Embryonic facial prominence (tissue), 1 donor: ENCODE measurements at regions not wholly inside any gene's neighbourhood (a gene's known extent, or its start where the extent isn't known, plus 50 kb on each side); places are given as distances from the start of the nearest gene placed in this dataset.

Source experiments
- DNase-seq: peaks from one replicate; pipeline ENCODE4 v3.0.0-alpha.2; 2016; ENCODE audit errors: extremely low spot score

DNA sequence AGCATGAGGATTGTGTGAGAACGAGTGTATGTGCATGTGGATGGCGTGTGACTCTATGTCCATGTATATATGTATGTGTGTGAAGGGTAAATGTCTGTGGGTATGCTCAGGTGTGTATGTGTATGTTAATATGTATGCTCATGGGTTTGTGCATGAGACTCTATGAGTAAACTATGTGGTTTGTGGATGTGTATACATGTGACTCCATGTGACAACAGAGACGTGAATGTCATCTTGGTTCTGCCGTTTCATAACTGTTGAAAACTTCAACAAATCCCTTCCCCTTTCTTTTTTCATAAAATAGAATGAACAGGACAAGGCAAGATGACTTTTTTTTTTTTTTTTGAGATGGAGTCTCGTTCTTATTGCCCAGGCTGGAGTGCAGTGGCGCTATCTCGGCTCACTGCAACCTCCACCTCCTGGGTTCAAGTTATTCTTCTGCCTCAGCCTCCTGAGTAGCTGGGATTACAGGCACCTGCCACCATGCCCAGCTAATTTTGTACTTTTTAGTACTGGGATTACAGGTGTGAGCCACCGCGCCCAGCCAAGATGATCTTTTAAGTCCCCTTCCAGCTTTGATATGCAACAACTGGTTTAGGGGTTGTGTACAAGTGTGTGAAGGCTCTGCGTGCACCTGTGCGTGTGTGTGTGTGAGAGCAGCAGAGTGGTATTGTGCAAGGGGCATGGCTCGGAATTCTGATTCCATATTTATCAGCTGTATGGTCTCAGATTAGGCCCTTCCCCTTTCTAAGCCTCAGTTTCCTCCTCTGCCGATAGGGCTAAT lies 106.3 kb downstream of the EBNA1BP2 start:
- DNase-seq: no peak

DNA sequence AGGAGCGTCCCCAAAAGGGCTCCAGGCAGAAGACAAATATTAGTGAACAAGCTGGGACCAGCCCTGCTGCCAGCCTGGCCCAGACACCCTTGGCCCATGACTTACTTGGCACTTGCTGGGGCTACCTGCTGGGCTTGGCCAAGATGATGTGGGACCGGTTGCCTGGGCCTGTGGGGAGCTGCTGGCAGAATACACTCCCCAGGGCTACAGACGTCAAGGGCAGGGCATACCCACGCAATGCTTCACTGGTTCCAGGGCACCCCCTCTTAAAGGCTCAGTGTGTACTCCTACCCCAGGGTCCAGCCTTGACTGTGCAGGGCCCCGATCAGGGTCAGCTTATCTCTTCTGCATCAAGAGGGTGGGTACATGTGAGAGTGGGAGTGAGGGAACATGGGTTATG lies 106.5 kb upstream of the SLC2A1 start:
- DNase-seq: no peak

DNA sequence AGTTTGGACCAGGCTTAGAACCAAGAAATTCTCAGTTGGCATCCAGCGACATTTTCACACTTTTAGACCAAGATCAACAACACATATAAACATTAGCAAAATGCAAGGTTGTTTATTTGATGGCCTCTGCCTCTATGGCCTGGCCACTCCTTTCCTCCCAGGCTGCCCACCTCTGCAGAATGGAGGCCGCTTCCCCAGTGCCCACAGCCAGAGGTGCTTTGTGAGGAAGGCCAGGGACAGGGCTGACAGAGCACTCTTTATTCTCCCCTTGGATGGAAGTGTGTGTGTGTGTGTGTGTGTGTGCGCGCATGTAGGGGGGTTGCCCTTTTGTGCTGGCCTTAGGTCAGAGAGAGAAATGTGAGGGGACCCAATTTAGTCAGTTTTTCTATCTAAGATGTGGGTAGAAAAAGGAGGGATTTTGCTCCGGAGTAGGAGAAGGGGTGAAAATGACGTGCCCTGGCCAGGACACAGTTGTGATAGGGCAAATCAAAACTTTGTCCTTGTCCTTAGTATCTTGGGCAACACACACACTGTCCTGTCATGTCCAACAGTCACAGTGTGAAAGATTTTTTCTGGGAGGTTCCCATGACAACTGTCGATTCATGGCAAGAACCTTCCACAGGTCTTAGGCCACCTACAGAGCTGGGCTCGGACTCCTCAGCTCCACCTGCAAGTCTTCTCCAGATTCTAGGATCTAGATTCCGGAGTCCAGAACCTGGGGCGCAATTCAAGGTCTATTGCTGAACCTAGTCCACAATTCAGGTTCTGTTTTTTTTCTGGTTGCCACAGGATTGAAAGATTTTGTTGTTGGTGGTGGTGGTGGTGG lies 104.9 kb upstream of the SLC2A1 start:
- DNase-seq: no peak

DNA sequence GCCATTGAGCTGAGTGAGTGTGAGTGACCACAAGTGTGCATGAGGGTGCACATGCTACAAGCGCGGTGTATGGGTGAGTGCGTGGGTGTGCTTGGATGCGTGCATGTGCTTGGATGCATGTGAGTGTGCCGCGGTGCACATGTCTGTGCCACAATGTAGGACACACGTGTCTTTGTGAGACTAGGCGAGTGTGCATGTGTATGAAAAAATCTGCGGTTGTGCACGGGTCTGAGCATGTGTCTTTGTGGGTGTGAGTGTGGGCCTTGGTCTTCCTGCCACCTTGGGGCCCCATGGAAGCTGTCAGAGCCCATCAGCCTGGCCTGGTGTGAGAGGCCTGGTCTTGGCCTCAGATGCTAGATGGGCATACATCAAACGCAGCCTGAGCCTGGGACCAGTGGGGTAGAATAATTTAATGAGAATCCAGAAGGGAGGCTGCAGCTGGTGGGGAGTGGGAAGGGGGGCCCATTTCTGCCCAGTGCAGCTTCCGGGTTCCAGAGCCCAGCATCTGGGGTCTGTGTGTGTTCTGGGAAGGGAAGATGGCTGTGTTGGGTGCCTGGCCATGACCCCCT lies 103.9 kb upstream of the SLC2A1 start:
- DNase-seq: no peak

DNA sequence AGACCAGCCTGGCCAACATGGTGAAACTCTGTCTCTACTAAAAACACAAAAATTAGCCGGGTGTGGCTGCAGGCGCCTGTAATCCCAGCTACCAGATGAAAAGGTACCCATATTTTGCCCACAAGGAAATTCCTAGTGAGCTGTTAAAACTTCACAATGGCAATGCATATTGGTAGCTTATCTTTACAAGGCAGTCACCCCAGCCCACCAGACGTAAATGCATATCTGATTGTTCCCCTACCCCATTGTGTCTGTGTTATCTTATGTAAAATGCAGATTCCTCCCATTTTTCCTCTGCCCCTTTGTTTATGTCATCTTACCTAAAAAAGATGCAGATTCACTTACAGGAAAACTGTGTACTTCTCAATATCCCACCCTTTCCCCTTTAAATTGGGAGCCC lies 103.1 kb upstream of the SLC2A1 start:
- DNase-seq: no peak

DNA sequence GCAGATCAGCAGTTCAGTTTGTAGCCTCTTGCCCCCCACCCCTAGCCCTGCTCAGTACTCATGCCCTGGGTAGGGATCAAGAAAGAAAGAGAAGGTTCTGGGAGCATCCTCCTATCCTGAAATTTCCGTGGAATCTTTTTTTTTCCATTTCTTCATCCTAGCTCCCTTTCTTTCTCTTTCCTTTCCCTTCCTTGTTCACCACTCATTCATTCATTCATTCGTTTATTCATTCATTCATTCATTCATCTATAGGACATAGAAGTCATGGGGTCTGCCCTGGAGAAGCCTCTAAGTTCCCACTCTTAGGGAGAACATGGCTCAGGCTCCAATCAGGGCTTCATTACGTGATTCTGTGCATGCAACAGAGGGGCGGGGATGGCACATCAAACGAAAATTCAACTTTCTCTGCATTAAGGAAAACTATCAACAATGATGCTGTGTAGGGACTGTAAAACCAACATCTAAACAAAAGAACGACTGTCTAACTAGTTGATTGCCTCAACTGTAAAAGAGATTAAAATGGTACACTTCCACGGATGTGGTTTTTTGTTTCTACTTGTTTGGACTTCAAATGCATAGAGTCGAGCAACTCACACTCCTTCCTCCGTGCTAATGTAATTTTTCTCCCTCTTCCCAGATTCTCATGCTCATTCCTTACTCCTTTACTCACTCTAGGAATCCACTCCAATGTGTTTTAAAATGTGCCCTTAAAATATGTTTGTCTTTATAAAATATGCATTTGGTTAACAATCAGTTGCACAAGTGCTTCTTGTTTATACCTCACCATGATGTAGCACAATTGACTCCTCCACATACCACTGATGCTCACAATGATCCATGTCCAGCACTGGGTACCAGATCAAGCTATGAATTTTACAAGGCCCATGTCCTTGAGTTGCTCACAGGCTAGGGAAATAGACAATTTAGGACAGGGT lies 101.2 kb upstream of the SLC2A1 start:
- DNase-seq: no peak

DNA sequence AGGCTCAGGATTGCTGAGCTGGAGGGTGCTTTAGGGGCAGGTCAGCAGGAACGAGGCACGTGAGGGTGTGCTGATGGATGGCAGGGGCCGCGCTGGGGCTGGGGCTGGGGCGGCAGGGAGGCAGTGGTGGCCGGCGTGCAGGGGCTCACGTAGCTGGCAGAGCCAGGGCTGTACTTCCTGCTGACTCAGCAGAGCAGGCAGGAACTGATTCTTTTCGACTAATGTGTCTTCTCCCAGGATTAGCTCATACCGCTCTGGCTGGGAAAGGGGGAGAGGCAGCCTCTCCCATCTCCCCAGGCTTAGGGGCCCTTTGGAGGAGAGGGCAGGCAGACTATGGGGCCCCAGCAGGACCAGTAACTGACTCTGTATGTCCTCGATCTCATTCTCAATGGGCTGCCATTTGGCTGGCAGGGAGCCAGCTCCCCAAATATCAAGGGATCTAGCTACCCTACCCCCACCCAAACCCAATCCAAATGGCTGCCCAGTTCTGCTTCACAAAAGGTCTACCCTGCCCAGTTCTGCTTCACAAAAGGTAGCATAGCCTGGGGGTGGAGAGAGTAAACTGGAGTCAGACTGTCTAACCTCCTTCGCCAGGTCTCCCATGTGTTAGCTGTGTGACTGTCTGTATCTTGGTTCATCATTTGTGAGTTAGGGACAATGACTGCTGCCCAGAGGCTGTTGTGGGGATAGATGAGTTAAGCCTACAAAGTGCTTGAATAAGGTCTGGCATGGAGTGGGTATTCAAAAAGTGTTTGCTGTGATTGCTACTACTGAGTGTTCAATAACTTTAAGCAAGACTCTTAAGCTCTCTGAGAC lies 100.1 kb upstream of the SLC2A1 start:
- peak; percentile 50 for DNase-seq

DNA sequence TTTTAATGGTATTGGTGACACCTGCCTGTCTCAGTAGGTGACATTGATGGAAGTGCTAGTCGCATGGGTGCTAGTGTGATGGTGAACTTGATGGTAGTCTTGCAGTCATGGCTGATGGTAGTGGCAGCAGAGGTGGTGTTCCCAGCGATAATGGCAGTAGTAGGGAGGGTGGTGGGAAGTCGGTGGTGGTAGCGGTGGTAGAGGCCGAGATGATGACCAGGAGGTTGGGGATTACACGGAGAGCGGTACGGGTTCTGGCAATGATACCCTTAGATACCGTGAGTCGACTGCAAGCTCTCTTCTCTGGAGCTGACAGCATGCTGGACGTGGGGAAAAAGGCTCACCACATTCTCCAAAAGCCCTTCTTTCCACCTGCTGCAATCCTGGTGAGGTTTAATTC lies 99.4 kb upstream of the SLC2A1 start:
- no peak for DNase-seq

DNA sequence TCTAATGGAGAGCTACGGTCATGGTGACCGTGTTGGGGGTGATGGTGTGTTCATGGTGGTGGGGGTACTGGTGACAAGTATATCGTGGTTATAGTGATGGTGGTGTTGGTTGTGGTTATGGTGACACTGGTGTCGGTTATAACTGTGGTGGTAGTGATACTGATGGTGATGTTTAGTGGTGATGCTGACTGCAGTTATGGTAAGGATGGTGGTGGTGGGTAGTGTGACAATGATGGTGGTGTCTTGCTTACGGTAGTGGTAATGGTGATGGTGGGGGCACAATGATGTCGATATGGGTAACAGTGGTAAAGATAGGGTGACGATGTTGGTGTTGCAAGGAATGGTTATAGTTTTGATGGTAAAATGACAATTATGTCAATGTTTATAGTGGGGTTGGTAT lies 98.9 kb upstream of the SLC2A1 start:
- no peak for DNase-seq

DNA sequence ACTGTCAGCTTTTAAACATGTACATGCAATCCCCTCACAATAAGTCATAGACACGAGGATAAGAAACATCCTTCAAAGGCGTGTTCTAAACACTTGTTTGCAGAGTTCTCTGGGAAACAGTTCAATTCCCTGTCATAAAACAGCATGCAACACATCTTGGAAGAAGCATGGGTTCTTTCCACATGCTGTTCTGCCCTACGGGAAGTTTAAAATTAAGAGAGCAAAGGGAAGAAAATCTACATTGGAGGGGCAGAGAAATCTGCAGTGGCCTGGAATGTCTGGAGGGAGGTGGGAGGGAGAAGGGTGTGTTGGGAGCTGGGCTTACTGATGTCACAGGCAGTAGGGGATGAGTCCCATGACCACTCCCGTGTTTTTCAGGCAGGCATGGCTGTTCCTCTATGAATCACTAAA lies 98.3 kb upstream of the SLC2A1 start:
- DNase-seq: no peak

DNA sequence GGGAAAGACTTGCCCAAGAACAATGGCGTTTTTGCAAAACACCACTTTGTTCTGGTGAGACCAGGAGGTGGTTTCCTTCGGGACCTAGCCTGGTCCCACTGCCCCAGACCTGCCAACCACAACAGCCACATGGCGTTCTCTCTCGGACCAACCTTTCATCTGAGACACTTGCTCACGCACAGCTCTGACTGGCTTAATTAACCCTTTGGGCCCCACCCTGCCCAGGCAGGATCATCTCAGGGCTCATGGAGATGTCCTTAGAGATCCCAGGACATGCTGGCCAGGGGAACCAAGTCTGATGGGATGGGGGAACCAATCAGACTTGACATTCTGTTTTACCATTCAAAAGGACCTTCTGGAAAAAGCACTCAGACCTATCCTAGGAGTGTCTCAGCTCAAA lies 97.8 kb upstream of the SLC2A1 start:
- no peak for DNase-seq

DNA sequence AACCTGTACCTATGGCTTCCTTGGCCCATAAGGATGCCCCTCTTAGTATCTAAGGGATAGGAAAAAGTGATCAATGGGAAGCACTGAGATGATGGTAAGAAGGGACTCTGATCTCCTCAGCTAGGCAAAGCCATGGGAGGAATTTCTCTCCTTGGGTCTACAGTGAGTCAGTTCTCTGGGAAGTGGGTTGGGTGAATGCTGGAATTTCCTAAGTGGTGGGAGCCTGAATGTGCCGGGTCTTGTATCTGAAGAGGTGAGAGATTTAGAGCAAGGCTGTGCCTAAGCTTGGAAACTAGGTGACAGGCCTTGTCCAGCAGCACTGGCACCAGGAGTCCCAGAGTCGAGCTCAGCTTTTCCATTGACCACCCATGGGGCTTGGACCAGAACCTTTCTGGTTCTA lies 96.3 kb upstream of the SLC2A1 start:
- no peak for DNase-seq

DNA sequence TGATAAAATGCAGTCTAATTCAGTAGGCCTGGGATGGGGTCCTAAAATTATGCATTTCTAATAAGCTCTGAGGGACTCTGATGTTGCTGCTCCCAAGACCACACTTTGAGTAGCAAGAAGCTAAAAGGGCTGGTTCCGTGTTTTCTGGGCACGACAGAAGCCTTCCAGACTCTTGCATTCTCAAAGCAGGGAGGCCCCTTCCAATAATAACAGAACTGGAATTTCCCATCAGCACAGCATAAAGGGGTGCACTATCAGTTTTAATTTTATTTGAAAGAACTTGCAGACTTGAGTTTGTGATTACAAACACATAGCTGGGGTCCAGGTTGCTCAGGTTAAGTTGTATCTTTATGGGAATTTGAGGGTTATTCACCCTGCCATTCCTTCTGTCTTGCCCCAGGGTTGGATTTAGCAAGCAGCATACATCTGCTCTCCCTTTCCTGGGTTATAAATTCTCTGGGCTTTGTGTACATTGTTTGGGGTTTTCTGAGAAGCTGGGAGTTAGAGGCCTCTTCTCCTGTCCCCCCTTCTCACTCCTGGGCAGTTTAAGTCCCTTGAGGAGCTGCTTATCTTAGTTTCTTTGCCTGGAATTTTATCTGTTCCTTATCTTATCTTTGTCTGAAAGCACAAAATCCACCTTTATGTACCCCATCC lies 94.2 kb upstream of the SLC2A1 start:
- no peak for DNase-seq

DNA sequence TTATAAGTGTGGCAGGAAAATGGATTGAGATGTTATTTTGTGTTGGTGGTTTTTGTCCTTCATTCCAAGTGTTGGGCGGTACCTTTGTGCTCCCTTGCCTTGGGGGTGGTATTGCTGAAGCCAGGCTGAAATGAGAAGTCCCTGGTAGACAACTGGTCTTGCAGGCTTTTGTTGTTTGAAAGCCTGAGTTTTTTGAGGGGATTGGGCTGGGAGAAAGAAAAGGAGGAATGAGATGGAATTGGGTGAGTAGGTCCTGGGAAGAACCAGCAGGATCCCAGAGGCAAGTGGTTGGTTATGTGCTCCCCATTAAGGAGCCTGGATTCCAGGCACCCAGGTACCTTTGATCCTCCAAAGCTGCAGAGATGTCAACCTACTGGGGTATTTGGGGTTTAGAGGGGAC lies 93.7 kb upstream of the SLC2A1 start:
- no peak for DNase-seq

DNA sequence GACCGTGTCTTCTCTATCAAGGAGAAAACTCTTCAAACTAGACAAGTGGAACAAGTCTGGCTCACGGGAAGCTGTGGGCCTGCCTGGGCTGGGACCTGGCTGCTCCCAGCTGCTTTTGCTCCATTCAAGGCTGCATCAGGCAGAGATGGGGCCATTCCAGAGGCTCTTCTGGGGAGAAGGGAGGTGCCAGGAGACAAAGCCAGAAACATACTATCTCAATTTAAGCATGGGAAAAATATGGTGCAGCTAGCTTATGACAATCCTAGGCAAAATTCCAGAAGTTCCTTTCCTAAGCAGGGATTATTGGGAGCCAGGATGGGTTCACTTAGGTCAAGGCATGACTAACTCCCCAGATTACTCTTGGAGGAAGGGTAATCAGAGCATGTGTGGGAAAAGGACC lies 90.8 kb upstream of the SLC2A1 start:
- DNase-seq: no peak

DNA sequence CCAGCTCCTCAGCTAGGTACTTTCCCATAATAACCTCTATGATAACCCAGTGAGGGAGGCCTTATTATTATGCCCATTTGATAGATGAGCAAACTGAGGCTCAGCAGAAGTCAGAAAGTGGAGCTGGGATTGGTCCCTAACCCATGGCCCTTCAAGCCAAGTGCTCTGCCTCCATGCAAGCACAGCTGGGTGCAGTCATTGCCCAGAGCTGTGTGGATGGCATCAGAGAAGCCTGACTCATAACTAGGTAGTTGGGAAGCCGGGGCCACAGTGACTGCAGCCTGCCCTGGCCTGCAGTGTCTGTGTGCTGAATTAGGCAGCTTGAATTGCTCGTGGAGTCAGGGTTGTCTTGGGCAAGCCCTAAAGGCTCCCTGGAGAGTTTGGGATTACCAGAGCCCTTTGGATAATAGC lies 89.9 kb upstream of the SLC2A1 start:
- no peak for DNase-seq

DNA sequence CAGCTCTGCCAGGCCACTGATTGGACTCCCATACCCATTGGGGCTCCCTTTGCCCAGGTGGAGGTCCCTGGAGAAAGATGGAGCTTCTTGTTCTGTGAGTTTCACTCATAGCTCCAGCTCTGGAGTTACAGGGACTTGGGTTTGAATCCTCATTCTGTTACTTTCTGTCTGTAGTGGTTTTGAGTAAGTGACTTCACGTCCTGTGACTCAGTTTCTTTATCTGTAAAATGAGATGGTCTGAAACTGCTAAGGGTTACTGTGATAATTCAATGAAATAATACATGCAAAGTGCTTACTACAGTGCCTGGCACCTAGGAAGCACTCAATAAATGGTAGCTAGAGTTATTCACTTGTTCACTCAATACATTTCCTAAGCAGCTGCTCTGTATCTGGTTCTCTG lies 88.5 kb upstream of the SLC2A1 start:
- no peak for DNase-seq

DNA sequence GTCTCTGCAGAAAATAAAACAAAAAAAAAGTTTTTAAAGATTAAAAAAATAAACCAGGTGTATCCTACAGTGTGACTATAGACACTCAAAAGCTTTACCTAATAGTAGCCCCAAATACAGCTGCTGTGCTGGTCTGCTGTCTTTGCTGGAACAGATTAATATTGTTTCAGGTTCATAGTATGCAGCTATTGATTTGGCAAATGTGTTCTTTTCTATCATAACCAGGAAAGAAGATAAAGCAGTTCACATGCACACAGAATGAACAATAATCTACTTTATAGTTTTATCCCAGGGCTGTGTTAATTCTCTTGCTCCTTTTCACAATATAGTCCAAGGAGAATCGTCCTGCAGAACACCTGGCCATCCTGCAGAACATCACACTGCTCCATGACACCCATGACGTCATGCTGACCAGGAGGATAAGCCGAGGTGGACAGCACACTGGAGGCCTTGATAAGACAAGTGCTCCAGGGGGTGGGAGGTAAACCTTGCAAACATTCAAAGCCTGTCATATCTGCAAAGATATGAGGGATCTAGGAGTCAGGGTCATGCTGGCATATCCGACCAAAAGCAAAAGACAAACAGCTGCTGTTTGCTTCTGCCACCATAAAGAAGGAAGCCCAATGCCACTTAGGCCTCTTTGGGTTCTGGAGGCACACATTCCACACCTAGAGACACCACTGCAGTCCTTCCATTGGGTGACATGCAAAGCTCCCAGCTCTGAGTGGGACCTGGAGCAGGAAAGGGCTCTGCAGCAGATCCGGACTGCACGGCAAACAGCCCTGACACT lies 86.1 kb upstream of the SLC2A1 start:
- no peak for DNase-seq

DNA sequence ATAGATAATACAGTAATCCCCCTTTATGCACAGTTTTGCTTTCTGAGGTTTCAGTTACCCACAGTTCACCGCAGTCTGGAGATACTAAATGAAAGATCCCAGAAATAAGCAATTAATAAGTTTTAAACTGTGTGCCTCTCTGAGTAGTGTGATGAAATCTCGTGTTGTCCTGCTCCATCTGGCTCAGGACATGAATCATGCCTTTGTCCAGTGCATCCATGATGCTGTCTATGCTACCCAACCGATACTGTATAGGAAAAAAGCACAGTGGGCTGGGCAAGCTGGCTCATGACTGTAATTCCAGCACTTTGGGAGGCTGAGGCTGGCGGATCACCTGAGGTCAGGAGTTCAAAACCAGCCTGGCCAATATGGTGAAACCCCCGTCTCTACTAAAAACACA lies 85.0 kb upstream of the SLC2A1 start:
- no peak for DNase-seq
